HepG2 (cell line): ENCODE measurements at regions not wholly inside any gene's neighbourhood (a gene's known extent, or its start where the extent isn't known, plus 50 kb on each side); places are given as distances from the start of the nearest gene placed in this dataset.
"Not testable (repeated sequence)": the region's sequence is repeated elsewhere in the genome, so short reads cannot be mapped to it uniquely, and the experiment has no call there.

Experiments used
- ATAC-seq: fragments of 200-7000 bp; cut with Tn5 transposase; 3 replicates; pipeline ENCODE4 v1.9.1; 2020; ENCODE audit warnings: mild to moderate bottlenecking, moderate library complexity
- BruUV-seq: library from RNA; stranded (reverse); fragments of 400-500 nt; replicated peaks from 2 replicates; lab custom pipeline; 2021; lab: Mats Ljungman, UMichigan
- CTCF ChIA-PET: fragments of 300-600 bp; formaldehyde crosslinking; extraction: SDS; loops from one replicate; lab custom pipeline; 2021; ENCODE audit warnings: low total read pairs, inconsistent platforms, low intra/inter-chr PET ratio; lab: Yijun Ruan, JAX
- POLR2A ChIA-PET: fragments of 350-600 bp; sonication (Branson Sonifier 250); formaldehyde crosslinking; loops from one replicate; lab custom pipeline; 2020; ENCODE audit warnings: antibody characterized with exemption, inconsistent platforms; lab: Yijun Ruan, JAX
- DNase-seq: peaks from one replicate; pipeline ENCODE4 v3.0.0-alpha.2; 2015; ENCODE audit warnings: low spot score
- FAIRE-seq: peaks from 3 replicates; lab custom pipeline; 2011; peaks lifted over from hg19 to GRCh38; lab: Jason Lieb, UNC
- H2AFZ ChIP-seq: one replicate; pipeline ENCODE4 v1.6.1; 2011; ENCODE audit warnings: low read length, inconsistent platforms
- H3K27ac ChIP-seq: fragments of 300-600 bp; 3 replicates; pipeline ENCODE4 v1.8.0; 2011; ENCODE audit warnings: mixed run types, mild to moderate bottlenecking, mixed read lengths, low read length, inconsistent platforms; ENCODE audit not compliant: insufficient read depth; ENCODE audit errors: extremely low read length
- H3K27me3 ChIP-seq, 2 experiments: fragments of 200-600 bp in 1 of 2; 2 replicates in 1 of 2; 3 replicates in 1 of 2; pipeline versions ENCODE4 v1.6.0 to v1.8.0; 2011; ENCODE audit warnings: low read length in 2 of 2, mild to moderate bottlenecking in 2 of 2, moderate library complexity in 2 of 2, inconsistent platforms in 1 of 2; ENCODE audit not compliant: insufficient read depth in 2 of 2, control insufficient read depth in 1 of 2
- H3K36me3 ChIP-seq, 2 experiments: fragments of 200-600 bp in 1 of 2; replicated peaks in 1 of 2; 2 replicates in 1 of 2; 3 replicates in 1 of 2; pipeline versions ENCODE4 v1.5.1 to v1.8.0; 2011; ENCODE audit warnings: low read length in 2 of 2, inconsistent platforms in 1 of 2; ENCODE audit not compliant: insufficient read depth in 2 of 2, control insufficient read depth in 1 of 2
- H3K4me1 ChIP-seq: 2 replicates; pipeline ENCODE4 v1.5.1; 2012; ENCODE audit warnings: low read length, inconsistent platforms; ENCODE audit not compliant: insufficient read depth
- H3K4me2 ChIP-seq: 2 replicates; pipeline ENCODE4 v1.6.0; 2011; ENCODE audit warnings: low read depth, low read length, inconsistent platforms
- H3K4me3 ChIP-seq, 3 experiments: fragments of 200-600 bp in 1 of 3; sonication (generic), shearing (Covaris generic) in 1 of 3; replicated peaks in 1 of 3; 2 replicates each; pipeline ENCODE4 v1.5.1; 2011 to 2016; ENCODE audit warnings: low read length in 3 of 3, inconsistent platforms in 2 of 3, low read depth in 2 of 3, mild to moderate bottlenecking in 2 of 3, control low read depth in 1 of 3, mixed read lengths in 1 of 3; ENCODE audit not compliant: insufficient read depth in 1 of 3
- H3K79me2 ChIP-seq: one replicate; pipeline ENCODE4 v1.6.1; 2011; ENCODE audit warnings: low read length, inconsistent platforms; ENCODE audit not compliant: insufficient read depth
- H3K9ac ChIP-seq: 2 replicates; pipeline ENCODE4 v1.6.0; 2011; ENCODE audit warnings: mild to moderate bottlenecking, low read depth, low read length, inconsistent platforms; ENCODE audit not compliant: insufficient read depth
- H3K9me3 ChIP-seq: 2 replicates; pipeline ENCODE4 v1.5.1; 2012; ENCODE audit warnings: mild to moderate bottlenecking, low read length
- H4K20me1 ChIP-seq: 2 replicates; pipeline ENCODE4 v1.6.0; 2011; ENCODE audit warnings: inconsistent platforms, mild to moderate bottlenecking, low read length, moderate library complexity; ENCODE audit not compliant: insufficient read depth
- WGBS: methylation state at CpG from one replicate; pipeline ENCODE4 v1.1.6; 2017; ENCODE audit warnings: low lambda C conversion rate; 5-methylcytosine and 5-hydroxymethylcytosine counted together
- in situ Hi-C: cut with HindIII; loops from 2 replicates; pipeline ENCODE4 v1.10.0; 2017; ENCODE audit warnings: low pct_unique_long_range_greater_than_20kb; ENCODE audit not compliant: extremely low pct_ligation_motif_present
- intact Hi-C: fragments of 100-400 bp; cut with micrococcal nuclease; formaldehyde crosslinking; loops from one replicate; pipeline ENCODE4 v1.10.0; 2022; ENCODE audit not compliant: unreplicated experiment

DNA sequence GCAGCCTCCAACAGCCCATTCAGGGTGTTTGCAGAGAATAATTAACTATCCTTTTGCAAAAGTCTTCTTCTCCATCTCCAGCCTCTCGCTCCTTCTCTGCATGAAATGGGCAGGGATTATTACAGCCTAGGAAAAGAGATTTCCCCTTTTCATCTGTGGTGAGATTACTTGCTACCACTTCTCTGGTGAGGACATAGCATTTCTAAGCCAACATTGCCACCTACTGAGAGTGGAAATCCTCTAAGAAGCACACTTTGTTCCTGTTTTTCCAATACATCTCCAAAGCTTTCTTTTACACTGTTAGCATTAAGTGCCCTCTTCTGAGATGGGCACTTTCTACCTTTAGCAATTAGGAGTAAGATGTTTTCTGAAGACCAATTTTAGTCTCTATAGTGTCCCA, 69.3 kb downstream of the HSFY1 start:
- H3K4me3 ChIP-seq, H4K20me1 ChIP-seq, CTCF ChIA-PET, H3K79me2 ChIP-seq, BruUV-seq, H3K9me3 ChIP-seq, intact Hi-C loops, ATAC-seq, H3K4me2 ChIP-seq, H3K4me1 ChIP-seq, in situ Hi-C loops, H3K36me3 ChIP-seq, DNase-seq, H3K27me3 ChIP-seq, POLR2A ChIA-PET, H2AFZ ChIP-seq, H3K27ac ChIP-seq, H3K9ac ChIP-seq, FAIRE-seq: not testable (repeated sequence)
- WGBS, result no CpG with 5 or more reads among the region's 1 CpG

DNA sequence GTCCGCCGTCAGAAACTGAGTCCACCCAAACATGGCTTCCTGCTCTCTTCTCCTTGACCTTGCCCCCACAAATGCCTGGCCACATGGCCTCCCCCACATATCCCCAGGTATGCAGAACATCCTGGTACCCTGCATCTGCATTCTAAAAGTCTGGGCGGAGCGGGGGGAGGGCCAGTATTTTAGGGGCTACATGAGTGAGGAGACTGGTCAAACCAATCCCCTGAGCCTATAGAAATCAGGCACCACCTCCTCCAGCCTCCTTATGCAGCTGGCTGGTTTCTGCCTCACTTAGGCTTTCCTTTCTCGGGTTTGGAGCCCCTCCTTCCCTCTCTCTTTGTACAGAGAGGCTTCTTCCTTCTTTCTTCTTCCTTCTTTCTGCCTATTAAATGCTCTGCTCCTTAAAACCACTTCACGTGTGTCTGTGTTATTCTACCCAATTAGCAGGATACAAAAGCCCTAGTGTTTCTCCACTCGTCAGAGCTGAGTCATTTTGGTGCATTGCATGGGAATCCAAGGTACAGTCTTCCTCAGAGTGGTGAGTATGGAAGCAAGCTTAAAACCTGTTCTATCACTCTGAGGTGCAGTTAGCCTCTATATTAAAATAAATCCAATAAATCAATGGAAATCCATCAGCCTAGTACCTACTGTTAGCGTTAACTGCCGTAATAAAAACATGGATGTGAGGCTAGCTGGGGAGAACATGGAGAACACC, 83.4 kb downstream of the HSFY1 start:
- DNase-seq, H3K79me2 ChIP-seq, ATAC-seq, intact Hi-C loops, H2AFZ ChIP-seq, H3K4me3 ChIP-seq, in situ Hi-C loops, H3K9ac ChIP-seq, H3K9me3 ChIP-seq, H3K4me1 ChIP-seq, POLR2A ChIA-PET, BruUV-seq, H4K20me1 ChIP-seq, FAIRE-seq, H3K27me3 ChIP-seq, H3K36me3 ChIP-seq, H3K4me2 ChIP-seq, CTCF ChIA-PET, H3K27ac ChIP-seq: not testable (repeated sequence)
- WGBS, result no CpG with 5 or more reads among the region's 9 CpGs

GRCh38 chrY:18630571-18630970, 84.1 kb downstream of the HSFY1 start:
- CTCF ChIA-PET, in situ Hi-C loops, H3K4me2 ChIP-seq, H3K4me1 ChIP-seq, ATAC-seq, DNase-seq, H3K9ac ChIP-seq, FAIRE-seq, H2AFZ ChIP-seq, H3K79me2 ChIP-seq, H3K36me3 ChIP-seq, intact Hi-C loops, POLR2A ChIA-PET, H3K27ac ChIP-seq, H3K27me3 ChIP-seq, H3K4me3 ChIP-seq, H4K20me1 ChIP-seq, H3K9me3 ChIP-seq, BruUV-seq: not testable (repeated sequence)
- no CpG with 5 or more reads among the region's 3 CpGs for WGBS

GRCh38 chrY:18631610-18632009, 85.1 kb downstream of the HSFY1 start:
- POLR2A ChIA-PET, FAIRE-seq, H3K79me2 ChIP-seq, intact Hi-C loops, H3K4me3 ChIP-seq, H3K4me2 ChIP-seq, H4K20me1 ChIP-seq, H3K27me3 ChIP-seq, H3K4me1 ChIP-seq, H3K36me3 ChIP-seq, H3K27ac ChIP-seq, DNase-seq, H3K9ac ChIP-seq, H3K9me3 ChIP-seq, BruUV-seq, in situ Hi-C loops, H2AFZ ChIP-seq, ATAC-seq, CTCF ChIA-PET: not testable (repeated sequence)
- WGBS, result no CpG with 5 or more reads among the region's 7 CpGs
